GM21423 (cell line): ENCODE measurements at regions not wholly inside any gene's neighbourhood (a gene's known extent, or its start where the extent isn't known, plus 50 kb on each side); places are given as distances from the start of the nearest gene placed in this dataset.
"Not testable (repeated sequence)": the region's sequence is repeated elsewhere in the genome, so short reads cannot be mapped to it uniquely, and the experiment has no call there.

Source experiments
- ATAC-seq: cut with Tn5 transposase; IDR thresholded peaks from one replicate; pipeline ENCODE4 v1.9.1; 2021; ENCODE audit warnings: mild to moderate bottlenecking, moderate library complexity; ENCODE audit not compliant: unreplicated experiment

GRCh38 chr11:134737563-134738510, 325.8 kb upstream of the B3GAT1 start:
- no peak for ATAC-seq

- no peak for ATAC-seq
These were observed 324.4 kb upstream of the B3GAT1 start for GRCh38 chr11:134736251-134736947.

- no peak for ATAC-seq
These were observed 322.9 kb upstream of the B3GAT1 start for GRCh38 chr11:134734894-134735293.

GRCh38 chr11:134734141-134734845, 322.3 kb upstream of the B3GAT1 start:
- no peak for ATAC-seq

GRCh38 chr11:134733646-134734045, 321.6 kb upstream of the B3GAT1 start:
- no peak for ATAC-seq

- no peak for ATAC-seq
These were observed 319.3 kb upstream of the B3GAT1 start for GRCh38 chr11:134731213-134731961.

- no peak for ATAC-seq
These were observed 318.6 kb upstream of the B3GAT1 start for GRCh38 chr11:134730561-134731212.

- ATAC-seq, result no peak
These were observed 318.1 kb upstream of the B3GAT1 start for GRCh38 chr11:134730101-134730500.

GRCh38 chr11:134728186-134728585, 316.1 kb upstream of the B3GAT1 start:
- ATAC-seq, result no peak

GRCh38 chr11:134727636-134728035, 315.6 kb upstream of the B3GAT1 start:
- no peak for ATAC-seq

GRCh38 chr11:134727204-134727603, 315.2 kb upstream of the B3GAT1 start:
- ATAC-seq, result no peak

GRCh38 chr11:134725716-134726639, 313.9 kb upstream of the B3GAT1 start:
- no peak for ATAC-seq

- ATAC-seq, result no peak
These were observed 313.2 kb upstream of the B3GAT1 start for GRCh38 chr11:134725211-134725610.

- ATAC-seq, result no peak
These were observed 312.7 kb upstream of the B3GAT1 start for GRCh38 chr11:134724779-134725140.

- ATAC-seq, result no peak
These were observed 312.2 kb upstream of the B3GAT1 start for GRCh38 chr11:134724106-134724778.

GRCh38 chr11:134720691-134721070, 308.6 kb upstream of the B3GAT1 start:
- not testable (repeated sequence) for ATAC-seq

- ATAC-seq, result not testable (repeated sequence)
These were observed 308.1 kb upstream of the B3GAT1 start for GRCh38 chr11:134719940-134720690.

GRCh38 chr11:134719397-134719796, 307.4 kb upstream of the B3GAT1 start:
- no peak for ATAC-seq
